HG03064 (cell line): ENCODE measurements at regions not wholly inside any gene's neighbourhood (a gene's known extent, or its start where the extent isn't known, plus 50 kb on each side); places are given as distances from the start of the nearest gene placed in this dataset.

Source experiments
- ATAC-seq: cut with Tn5 transposase; IDR thresholded peaks from one replicate; pipeline ENCODE4 v1.9.1; 2021; ENCODE audit warnings: low read depth; ENCODE audit not compliant: unreplicated experiment

DNA sequence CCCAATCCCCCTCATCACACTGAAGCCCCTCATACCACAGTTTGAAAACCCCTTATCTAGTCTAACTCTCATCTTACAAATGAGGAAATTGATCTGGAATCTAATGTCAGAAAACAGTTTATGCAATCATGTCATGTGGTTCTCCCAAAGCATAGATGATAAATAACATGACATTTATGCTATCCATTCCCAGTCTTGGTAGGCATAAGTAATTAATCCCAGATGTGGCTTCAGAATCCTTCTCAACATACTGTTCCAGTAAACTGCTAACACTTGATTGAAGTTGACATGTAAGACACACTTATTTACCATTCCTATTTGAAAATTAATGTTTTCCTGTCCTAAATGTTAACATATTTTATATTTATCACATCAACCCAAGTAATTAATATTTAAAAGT lies 168.7 kb downstream of the GALC start:
- no peak for ATAC-seq

- no peak for ATAC-seq
Observed at GRCh38 chr14:87816416-87816815, 176.6 kb downstream of the GALC start.

DNA sequence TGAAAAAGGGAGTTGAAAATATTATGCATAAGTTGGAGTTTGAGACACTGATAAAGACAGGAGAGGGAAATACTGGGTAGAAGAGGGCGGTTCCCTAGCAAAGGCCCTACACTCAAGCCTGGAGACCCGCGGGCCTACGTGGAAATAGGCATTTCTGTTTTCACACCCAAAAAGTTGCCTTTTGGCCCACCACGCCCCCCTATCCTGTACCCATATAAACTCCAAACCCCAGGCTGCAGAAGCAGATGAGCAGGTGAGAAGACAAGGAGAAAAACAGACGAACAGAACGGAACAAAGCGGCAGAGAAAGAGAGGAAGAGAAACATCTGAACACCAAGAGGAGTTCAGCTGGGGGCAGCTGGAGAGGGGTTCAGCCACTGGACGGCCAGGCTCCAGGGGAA lies 177.9 kb downstream of the GALC start:
- no peak for ATAC-seq

DNA sequence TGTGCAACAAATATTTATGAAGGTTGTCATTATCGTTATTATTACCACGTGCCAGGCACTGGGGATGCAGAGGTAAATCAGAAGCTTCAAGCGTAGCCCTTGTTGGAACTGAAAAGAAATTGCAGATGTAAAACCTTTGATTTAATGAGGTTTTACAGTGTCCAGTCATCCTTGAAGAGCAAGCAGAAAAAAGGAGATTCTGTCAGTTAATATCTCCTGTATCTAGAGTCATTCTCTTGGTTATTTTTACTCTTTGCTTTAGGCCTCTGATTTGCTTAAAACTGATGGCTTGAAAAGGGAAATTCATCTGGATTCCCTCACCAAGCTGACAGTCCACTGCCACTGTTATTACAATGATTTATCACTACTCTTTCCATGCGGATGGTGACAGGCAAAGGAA lies 179.3 kb downstream of the GALC start:
- no peak for ATAC-seq

DNA sequence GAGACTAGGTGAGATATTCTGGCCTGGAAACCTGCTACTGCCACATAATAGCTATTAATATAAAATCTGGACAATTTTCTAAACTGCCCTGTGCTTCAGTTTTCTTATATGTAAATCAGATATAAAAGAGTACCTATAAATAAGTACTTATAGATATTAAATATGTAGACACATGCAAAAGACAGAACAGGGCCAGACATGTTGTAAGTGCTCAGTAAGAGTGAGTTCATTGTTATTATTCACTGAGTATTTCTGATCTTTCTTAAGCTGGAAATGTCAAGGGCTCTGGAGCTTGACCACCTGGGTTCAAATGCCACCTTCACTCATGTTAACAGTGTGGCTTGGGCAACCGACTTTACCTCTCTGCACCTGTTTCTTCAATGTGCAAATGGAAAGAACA lies 179.8 kb downstream of the GALC start:
- no peak for ATAC-seq

DNA sequence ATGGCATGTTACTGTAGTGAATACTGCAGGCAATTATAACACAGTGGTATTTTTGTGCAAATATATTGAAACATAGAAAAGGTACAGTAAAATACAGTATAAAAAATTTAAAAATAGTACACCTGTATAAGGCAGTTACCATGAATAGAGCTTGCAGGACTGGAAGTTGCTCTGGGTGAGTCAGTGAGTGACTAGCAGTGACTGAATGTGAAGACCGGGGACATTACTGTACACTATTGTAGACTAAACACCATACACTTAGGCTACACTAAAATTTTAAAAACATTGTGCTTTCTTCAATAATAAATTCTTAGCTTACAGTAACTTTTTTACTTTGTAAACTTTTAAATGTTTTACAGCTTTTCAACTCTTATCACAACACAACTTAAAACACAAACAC lies 181.7 kb downstream of the GALC start:
- no peak for ATAC-seq

GRCh38 chr14:87810711-87811110 lies 182.3 kb downstream of the GALC start:
- ATAC-seq = no peak

GRCh38 chr14:87809261-87809660 lies 183.7 kb downstream of the GALC start:
- ATAC-seq = no peak

- peak; percentile 81 for ATAC-seq
Observed at GRCh38 chr14:87805315-87805723, 187.7 kb downstream of the GALC start.

DNA sequence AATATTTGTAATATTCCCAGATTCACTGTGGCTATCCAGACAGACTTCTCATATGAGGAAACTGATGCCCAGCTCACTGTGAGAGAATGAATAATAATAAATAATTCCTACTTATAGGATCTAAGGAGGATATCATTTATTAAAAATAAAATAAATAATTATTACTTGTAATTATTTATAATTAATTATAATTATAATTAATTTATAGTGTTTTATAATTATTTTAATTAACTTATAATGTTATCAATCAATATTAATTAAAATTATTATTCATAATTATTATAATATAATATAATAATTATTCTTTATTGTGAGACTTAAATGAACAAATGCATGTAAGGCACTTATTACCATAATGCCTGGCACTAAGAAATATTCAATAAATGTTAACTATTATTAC lies 192.8 kb downstream of the GALC start:
- no peak for ATAC-seq

- no peak for ATAC-seq
Observed at GRCh38 chr14:87799400-87799799, 193.6 kb downstream of the GALC start.

GRCh38 chr14:87797001-87797400 lies 196.0 kb downstream of the GALC start:
- no peak for ATAC-seq

GRCh38 chr14:87794561-87794960 lies 198.4 kb downstream of the GALC start:
- no peak for ATAC-seq

- ATAC-seq = no peak
Observed at GRCh38 chr14:87785897-87786296, 207.1 kb downstream of the GALC start.

GRCh38 chr14:87784386-87784785 lies 208.6 kb downstream of the GALC start:
- ATAC-seq = no peak

DNA sequence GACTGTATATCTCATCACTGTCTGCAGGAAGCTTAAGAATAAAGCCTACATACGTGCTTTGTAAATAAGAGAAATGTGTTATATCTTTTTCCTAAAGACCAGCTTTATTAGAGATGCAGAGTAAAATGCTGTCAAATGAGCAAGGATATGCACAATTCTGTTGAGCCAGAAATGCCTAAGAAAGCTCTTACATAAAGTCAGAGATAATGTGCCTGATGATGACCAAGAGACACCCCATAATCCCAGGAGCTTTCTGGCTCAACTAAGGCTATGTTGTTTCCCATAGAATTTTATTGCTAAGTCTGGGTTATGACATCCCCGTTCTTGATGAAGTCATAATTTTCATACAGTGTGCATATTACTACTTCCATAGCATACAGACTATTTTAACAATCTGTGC lies 209.9 kb downstream of the GALC start:
- no peak for ATAC-seq

GRCh38 chr14:87772854-87773253 lies 220.1 kb downstream of the GALC start:
- ATAC-seq = no peak

DNA sequence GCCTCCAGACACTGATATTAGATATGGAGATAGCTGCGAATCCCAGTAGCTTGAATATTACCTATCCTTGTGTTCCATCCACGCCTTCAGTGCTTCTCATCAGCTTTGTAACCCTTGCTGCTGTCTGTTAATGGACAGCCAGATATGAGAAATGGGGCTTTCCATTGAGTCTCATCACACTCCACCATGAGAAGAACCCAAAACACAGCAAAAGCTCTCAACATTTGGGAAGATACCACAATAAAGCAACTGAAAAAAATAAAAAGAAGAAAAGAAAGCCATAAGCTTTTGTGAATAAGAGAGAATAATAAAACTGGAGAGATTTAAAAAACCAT lies 225.4 kb downstream of the GALC start:
- peak; percentile 75 for ATAC-seq

- no peak for ATAC-seq
Observed at GRCh38 chr14:87758876-87759275, 234.1 kb downstream of the GALC start.

GRCh38 chr14:87756661-87757060 lies 236.3 kb downstream of the GALC start:
- no peak for ATAC-seq

- no peak for ATAC-seq
Observed at GRCh38 chr14:87754520-87755223, 238.3 kb downstream of the GALC start.

- no peak for ATAC-seq
Observed at GRCh38 chr14:87748558-87748957, 244.4 kb downstream of the GALC start.

DNA sequence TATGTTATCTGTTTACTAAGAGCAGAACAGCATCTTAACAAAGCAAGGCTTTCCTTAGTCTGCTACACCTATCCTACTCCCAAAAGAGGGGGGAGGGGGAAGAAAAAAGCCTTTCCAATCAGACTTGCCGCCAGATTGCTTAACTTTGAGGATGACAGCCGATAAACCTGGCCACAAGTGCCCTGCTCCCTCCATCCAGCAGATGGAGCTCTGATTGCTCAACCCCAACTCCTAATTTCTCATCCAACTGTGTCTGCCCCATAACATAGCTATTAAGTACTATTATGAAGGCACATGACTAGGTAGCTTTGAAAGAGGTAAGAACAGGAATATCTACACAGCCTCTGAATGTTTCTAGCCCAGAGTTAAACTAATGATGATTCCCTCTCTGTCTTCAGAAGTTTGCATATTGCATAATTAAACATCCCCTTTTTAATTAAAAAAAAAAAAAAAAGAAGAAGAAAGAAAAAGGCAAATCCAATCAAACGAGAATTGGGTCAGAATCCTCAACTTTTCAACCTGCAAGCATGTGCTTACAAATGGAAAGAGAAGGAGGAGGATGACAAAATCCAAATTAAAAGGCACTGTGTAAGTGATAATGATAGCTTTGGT lies 247.4 kb downstream of the GALC start:
- peak; percentile 67 for ATAC-seq
